Ishikawa (cell line): ENCODE measurements at regions not wholly inside any gene's neighbourhood (a gene's known extent, or its start where the extent isn't known, plus 50 kb on each side); places are given as distances from the start of the nearest gene placed in this dataset.

Source experiments
- CEBPB ChIP-seq: IDR thresholded peaks from 2 replicates; pipeline ENCODE4 v1.6.1; 2012
- TF ChIP-seq, protein P1 (sequence below): IDR thresholded peaks from 2 replicates; pipeline ENCODE4 v1.6.1; 2012

DNA sequence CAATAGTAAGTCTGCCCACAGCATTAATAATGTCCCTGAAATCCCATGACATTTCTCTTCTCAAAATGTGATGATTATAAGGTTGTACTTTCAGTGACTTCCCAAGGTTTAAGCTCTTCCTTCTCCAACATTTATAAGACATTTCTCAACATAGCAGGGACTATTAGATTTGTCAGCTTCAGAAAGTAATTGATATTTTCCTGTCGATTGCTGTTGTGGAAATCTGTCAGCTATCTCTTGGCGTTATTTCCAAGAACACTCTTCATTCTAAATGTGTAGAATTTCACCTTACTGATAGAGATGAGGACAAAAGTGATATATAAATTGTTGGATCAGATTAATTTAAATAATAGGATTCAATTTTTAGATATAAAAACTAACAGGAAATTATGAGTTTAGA lies 149.7 kb upstream of the IMPG1 start:
- TF ChIP-seq, protein P1, sequence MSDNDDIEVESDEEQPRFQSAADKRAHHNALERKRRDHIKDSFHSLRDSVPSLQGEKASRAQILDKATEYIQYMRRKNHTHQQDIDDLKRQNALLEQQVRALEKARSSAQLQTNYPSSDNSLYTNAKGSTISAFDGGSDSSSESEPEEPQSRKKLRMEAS: no peak
- no peak for TF ChIP-seq CEBPB
